ENCODE measurements at regions not wholly inside any gene's neighbourhood (a gene's known extent, or its start where the extent isn't known, plus 50 kb on each side); places are given as distances from the start of the nearest gene placed in this dataset.

- WGBS, 2 donors (ENCODE audit: extremely low coverage in 2 of 2, insufficient read length in 2 of 2, insufficient replicate concordance in 1 of 2): no CpG with 5 or more reads among the region's 27 CpGs
- Histone ChIP-seq H2AFZ (ENCODE audit: low read length) (no peak overlapping the region), H3K9me3 (replicated peaks in 1 of 2; ENCODE audit: control insufficient read depth in 2 of 2, insufficient read depth in 1 of 2, low read depth in 1 of 2, low read length in 2 of 2) (peaks cover 0 to 1% of the 10 kb centered on the region in 2 donors)
These were observed 165.2 kb downstream of the DLL1 start for GRCh38 chr6:170125456-170126300.

GRCh38 chr6:170124836-170125235 lies 166.0 kb downstream of the DLL1 start:
- H3K9me3 ChIP-seq (replicated peaks in 1 of 2; ENCODE audit: control insufficient read depth in 2 of 2, insufficient read depth in 1 of 2, low read depth in 1 of 2, low read length in 2 of 2): peaks cover 0 to 1% of the 10 kb centered on the region in 2 donors
- H3K79me1 ChIP-seq (ENCODE audit: low read depth, low read length): no peaks in the 10 kb centered on the region
- no peak overlapping the region for H2BK15ac ChIP-seq (ENCODE audit: low read length)
- no peak overlapping the region for H2AK5ac ChIP-seq (ENCODE audit: low read depth, low read length)
- peaks cover 0 to 17% (median 0%) of the 10 kb centered on the region in 3 experiments for H3K27me3 ChIP-seq (ENCODE audit: control insufficient read depth in 3 of 3, insufficient read depth in 3 of 3, low read depth in 1 of 3, low read length in 3 of 3)
- no peak overlapping the region for H2BK120ac ChIP-seq (ENCODE audit: low read depth, low read length)
- no peak for DNase-seq (ENCODE audit: low spot score)
- peaks cover 0 to 3% of the 10 kb centered on the region in 2 donors for H3K4me1 ChIP-seq (ENCODE audit: control insufficient read depth in 2 of 2, insufficient read depth in 1 of 2, low read depth in 1 of 2, low read length in 2 of 2)
- H3K4ac ChIP-seq (ENCODE audit: low read length): no peak overlapping the region
- WGBS, 2 donors (ENCODE audit: extremely low coverage in 2 of 2, insufficient read length in 2 of 2, insufficient replicate concordance in 1 of 2): no CpG with 5 or more reads among the region's 5 CpGs
- no peak overlapping the region for H2BK12ac ChIP-seq (ENCODE audit: low read length)
- H2BK5ac ChIP-seq (ENCODE audit: low read length): no peak overlapping the region
- H3K27ac ChIP-seq (replicated peaks; ENCODE audit: low read length): no peak overlapping the region
- no peak overlapping the region for H3K9ac ChIP-seq (ENCODE audit: low read depth, low read length, poor library complexity)
- no peak overlapping the region for H3K4me2 ChIP-seq (ENCODE audit: insufficient read depth, low read length, poor library complexity, severe bottlenecking)
- H3K14ac ChIP-seq (ENCODE audit: low read length): no peak overlapping the region
- no peaks in the 10 kb centered on the region for H3K36me3 ChIP-seq (replicated peaks in 1 of 2; ENCODE audit: control insufficient read depth in 2 of 2, insufficient read depth in 2 of 2, low read length in 2 of 2)
- H2AFZ ChIP-seq (ENCODE audit: low read length): no peak overlapping the region
- H3K4me3 ChIP-seq (ENCODE audit: low read length in 2 of 2): no peak overlapping the region
- H3K23ac ChIP-seq (ENCODE audit: low read depth, low read length, poor library complexity): no peak overlapping the region
- H4K91ac ChIP-seq (ENCODE audit: low read depth, low read length, poor library complexity): no peak overlapping the region
- no peak overlapping the region for H4K8ac ChIP-seq (ENCODE audit: low read depth, low read length)
- H3K18ac ChIP-seq (ENCODE audit: low read length): no peak overlapping the region

More at GRCh38 chr6:170125456-170126300, 165.2 kb downstream of the DLL1 start:
- Histone ChIP-seq H3K79me1 (ENCODE audit: low read depth, low read length) (no peaks in the 10 kb centered on the region), H2BK120ac (ENCODE audit: low read depth, low read length) (peak overlapping the region; percentile 4), H2BK5ac (ENCODE audit: low read length) (no peak overlapping the region), H3K4me3 (ENCODE audit: low read length in 2 of 2) (no peak overlapping the region), H2BK12ac (ENCODE audit: low read length) (peak overlapping the region; percentile 94), H4K8ac (ENCODE audit: low read depth, low read length) (peak overlapping the region; percentile 65), H2BK15ac (ENCODE audit: low read length) (peak overlapping the region; percentile 100), H3K9ac (ENCODE audit: low read depth, low read length, poor library complexity) (no peak overlapping the region), H3K4ac (ENCODE audit: low read length) (peak overlapping the region; percentile 66), H2AK5ac (ENCODE audit: low read depth, low read length) (peak overlapping the region; percentile 95), H3K36me3 (replicated peaks in 1 of 2; ENCODE audit: control insufficient read depth in 2 of 2, insufficient read depth in 2 of 2, low read length in 2 of 2) (no peaks in the 10 kb centered on the region), H3K14ac (ENCODE audit: low read length) (peak overlapping the region; percentile 82), H3K27ac (replicated peaks; ENCODE audit: low read length) (no peak overlapping the region), H3K23ac (ENCODE audit: low read depth, low read length, poor library complexity) (no peak overlapping the region), H3K18ac (ENCODE audit: low read length) (peak overlapping the region; percentile 81), H3K4me1 (ENCODE audit: control insufficient read depth in 2 of 2, insufficient read depth in 1 of 2, low read depth in 1 of 2, low read length in 2 of 2) (peaks cover 0 to 3% of the 10 kb centered on the region in 2 donors), H3K4me2 (ENCODE audit: insufficient read depth, low read length, poor library complexity, severe bottlenecking) (peak overlapping the region; percentile 11), H3K27me3 (ENCODE audit: control insufficient read depth in 3 of 3, insufficient read depth in 3 of 3, low read depth in 1 of 3, low read length in 3 of 3) (peaks cover 0 to 21% (median 0%) of the 10 kb centered on the region in 3 experiments), H4K91ac (ENCODE audit: low read depth, low read length, poor library complexity) (no peak overlapping the region)
- DNase-seq (ENCODE audit: low spot score): no peak

- peaks cover 0 to 13% (median 0%) of the 10 kb centered on the region in 3 experiments for H3K27me3 ChIP-seq (ENCODE audit: control insufficient read depth in 3 of 3, insufficient read depth in 3 of 3, low read depth in 1 of 3, low read length in 3 of 3)
- no peak overlapping the region for H2BK5ac ChIP-seq (ENCODE audit: low read length)
- WGBS, 2 donors (ENCODE audit: extremely low coverage in 2 of 2, insufficient read length in 2 of 2, insufficient replicate concordance in 1 of 2): no CpG with 5 or more reads among the region's 2 CpGs
- no peak overlapping the region for H3K9ac ChIP-seq (ENCODE audit: low read depth, low read length, poor library complexity)
- peaks cover 0 to 2% of the 10 kb centered on the region in 2 donors for H3K4me1 ChIP-seq (ENCODE audit: control insufficient read depth in 2 of 2, insufficient read depth in 1 of 2, low read depth in 1 of 2, low read length in 2 of 2)
- no peak overlapping the region for H4K91ac ChIP-seq (ENCODE audit: low read depth, low read length, poor library complexity)
- H2BK15ac ChIP-seq (ENCODE audit: low read length): no peak overlapping the region
- no peak overlapping the region for H3K4me2 ChIP-seq (ENCODE audit: insufficient read depth, low read length, poor library complexity, severe bottlenecking)
- H2BK120ac ChIP-seq (ENCODE audit: low read depth, low read length): no peak overlapping the region
- no peak overlapping the region for H2AFZ ChIP-seq (ENCODE audit: low read length)
- H3K79me1 ChIP-seq (ENCODE audit: low read depth, low read length): no peaks in the 10 kb centered on the region
- no peak overlapping the region for H3K27ac ChIP-seq (replicated peaks; ENCODE audit: low read length)
- H3K4ac ChIP-seq (ENCODE audit: low read length): no peak overlapping the region
- no peak overlapping the region for H3K18ac ChIP-seq (ENCODE audit: low read length)
- no peak overlapping the region for H3K4me3 ChIP-seq (ENCODE audit: low read length in 2 of 2)
- H3K9me3 ChIP-seq (replicated peaks in 1 of 2; ENCODE audit: control insufficient read depth in 2 of 2, insufficient read depth in 1 of 2, low read depth in 1 of 2, low read length in 2 of 2): peaks cover 0 to 1% of the 10 kb centered on the region in 2 donors
- H3K14ac ChIP-seq (ENCODE audit: low read length): no peak overlapping the region
- no peaks in the 10 kb centered on the region for H3K36me3 ChIP-seq (replicated peaks in 1 of 2; ENCODE audit: control insufficient read depth in 2 of 2, insufficient read depth in 2 of 2, low read length in 2 of 2)
- H4K8ac ChIP-seq (ENCODE audit: low read depth, low read length): no peak overlapping the region
- DNase-seq (ENCODE audit: low spot score): no peak
- H2BK12ac ChIP-seq (ENCODE audit: low read length): no peak overlapping the region
- H2AK5ac ChIP-seq (ENCODE audit: low read depth, low read length): no peak overlapping the region
- no peak overlapping the region for H3K23ac ChIP-seq (ENCODE audit: low read depth, low read length, poor library complexity)
These were observed 166.7 kb downstream of the DLL1 start for GRCh38 chr6:170124150-170124549.

- peaks cover 0 to 1% of the 10 kb centered on the region in 2 donors for H3K9me3 ChIP-seq (replicated peaks in 1 of 2; ENCODE audit: control insufficient read depth in 2 of 2, insufficient read depth in 1 of 2, low read depth in 1 of 2, low read length in 2 of 2)
- H2BK12ac ChIP-seq (ENCODE audit: low read length): no peak overlapping the region
- no peak overlapping the region for H3K27ac ChIP-seq (replicated peaks; ENCODE audit: low read length)
- no peak overlapping the region for H3K4me3 ChIP-seq (ENCODE audit: low read length in 2 of 2)
- no peak overlapping the region for H4K8ac ChIP-seq (ENCODE audit: low read depth, low read length)
- no peak overlapping the region for H2AK5ac ChIP-seq (ENCODE audit: low read depth, low read length)
- peaks cover 0 to 13% (median 0%) of the 10 kb centered on the region in 3 experiments for H3K27me3 ChIP-seq (ENCODE audit: control insufficient read depth in 3 of 3, insufficient read depth in 3 of 3, low read depth in 1 of 3, low read length in 3 of 3)
- no peak overlapping the region for H3K18ac ChIP-seq (ENCODE audit: low read length)
- H3K23ac ChIP-seq (ENCODE audit: low read depth, low read length, poor library complexity): no peak overlapping the region
- no peaks in the 10 kb centered on the region for H3K36me3 ChIP-seq (replicated peaks in 1 of 2; ENCODE audit: control insufficient read depth in 2 of 2, insufficient read depth in 2 of 2, low read length in 2 of 2)
- no peak overlapping the region for H3K14ac ChIP-seq (ENCODE audit: low read length)
- no peak overlapping the region for H3K4me2 ChIP-seq (ENCODE audit: insufficient read depth, low read length, poor library complexity, severe bottlenecking)
- WGBS, 2 donors (ENCODE audit: extremely low coverage in 2 of 2, insufficient read length in 2 of 2, insufficient replicate concordance in 1 of 2): no CpG with 5 or more reads among the region's 1 CpG
- H3K4ac ChIP-seq (ENCODE audit: low read length): no peak overlapping the region
- no peaks in the 10 kb centered on the region for H3K79me1 ChIP-seq (ENCODE audit: low read depth, low read length)
- no peak for DNase-seq (ENCODE audit: low spot score)
- H4K91ac ChIP-seq (ENCODE audit: low read depth, low read length, poor library complexity): no peak overlapping the region
- no peak overlapping the region for H2BK120ac ChIP-seq (ENCODE audit: low read depth, low read length)
- H2BK15ac ChIP-seq (ENCODE audit: low read length): no peak overlapping the region
- peaks cover 0 to 2% of the 10 kb centered on the region in 2 donors for H3K4me1 ChIP-seq (ENCODE audit: control insufficient read depth in 2 of 2, insufficient read depth in 1 of 2, low read depth in 1 of 2, low read length in 2 of 2)
- H2AFZ ChIP-seq (ENCODE audit: low read length): no peak overlapping the region
- no peak overlapping the region for H2BK5ac ChIP-seq (ENCODE audit: low read length)
- H3K9ac ChIP-seq (ENCODE audit: low read depth, low read length, poor library complexity): no peak overlapping the region
These were observed 168.2 kb downstream of the DLL1 start for GRCh38 chr6:170122651-170123050.
